ENCODE measurements at regions not wholly inside any gene's neighbourhood (a gene's known extent, or its start where the extent isn't known, plus 50 kb on each side); places are given as distances from the start of the nearest gene placed in this dataset.

DNA sequence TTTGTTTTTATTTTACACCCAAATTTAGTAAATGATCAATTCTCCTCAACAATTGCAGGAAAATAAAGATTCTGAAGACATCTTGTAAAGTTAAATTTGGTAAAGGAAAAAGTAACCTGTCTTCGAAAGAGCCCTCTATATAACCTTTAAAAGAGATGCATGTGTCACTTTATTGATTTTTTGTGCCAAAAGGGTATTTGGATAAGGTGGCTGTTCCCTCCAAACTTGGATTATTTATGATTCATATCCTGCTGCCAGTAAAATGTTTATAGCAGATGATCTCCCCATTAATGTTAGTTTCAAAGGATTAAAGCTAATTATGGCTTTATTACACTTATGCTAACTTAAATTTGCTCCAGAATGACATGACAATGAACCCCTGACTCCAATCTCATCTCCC, 98.8 kb downstream of the DUSP6 start:
- DNase-seq, result no peak

- no peak for DNase-seq
These were observed 100.0 kb downstream of the DUSP6 start for GRCh38 chr12:89252284-89252683.

GRCh38 chr12:89251342-89252271, 100.7 kb downstream of the DUSP6 start:
- DNase-seq, result no peak

DNA sequence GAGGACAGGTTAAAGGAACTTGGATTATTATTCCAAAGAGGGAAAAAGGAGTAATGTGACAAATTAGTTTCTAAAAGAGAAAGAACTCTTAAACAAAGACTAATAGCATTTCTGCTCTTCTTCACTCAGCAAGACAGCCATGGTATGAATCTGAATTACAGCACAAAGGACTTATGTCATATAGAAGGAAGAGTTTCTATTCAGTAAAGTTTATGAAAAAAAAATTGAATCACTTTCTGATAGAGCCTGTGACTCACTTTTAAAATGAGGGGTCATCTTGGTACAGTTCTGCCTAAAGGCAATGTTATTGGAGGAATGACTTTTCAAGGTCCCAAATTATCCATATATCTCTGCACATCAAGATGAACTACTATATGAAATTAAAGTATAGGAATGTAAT, 101.7 kb downstream of the DUSP6 start:
- no peak for DNase-seq

DNA sequence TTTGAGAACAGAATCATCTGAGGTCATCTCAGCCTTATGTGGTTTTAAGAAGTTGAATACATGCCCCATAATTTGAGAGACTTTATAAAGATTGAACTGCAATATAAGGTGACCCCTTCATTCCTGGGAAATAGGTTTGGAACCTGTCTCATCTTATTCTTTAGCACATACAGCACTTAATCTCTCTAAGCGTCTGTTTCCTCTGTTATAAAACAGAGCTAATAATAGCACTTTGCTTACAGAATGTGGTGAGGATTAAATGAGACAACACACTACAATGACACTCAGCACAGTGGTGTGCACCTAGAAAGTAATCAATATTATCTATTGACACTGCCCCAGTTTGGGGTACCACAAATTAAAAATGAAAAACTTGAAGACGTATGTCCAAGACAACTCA, 102.1 kb downstream of the DUSP6 start:
- DNase-seq, result no peak

DNA sequence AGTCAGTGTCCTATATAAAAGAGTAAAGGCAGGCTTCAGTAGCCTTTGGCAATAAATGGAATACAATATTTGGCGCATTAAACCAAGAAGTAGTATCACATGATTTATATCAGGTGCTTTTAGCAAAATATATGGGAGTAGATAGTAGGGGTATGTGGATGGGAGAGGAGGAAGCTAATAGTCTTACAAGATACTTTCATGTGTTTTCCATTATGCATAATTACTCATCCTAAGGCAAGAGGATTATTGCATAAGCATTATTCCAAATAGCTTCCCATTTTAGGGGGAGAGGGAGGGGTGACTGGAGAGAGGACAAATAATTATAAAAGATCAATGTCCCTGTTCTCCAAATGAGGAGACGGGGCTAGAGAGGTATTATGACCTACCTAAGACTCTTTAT, 104.3 kb downstream of the DUSP6 start:
- no peak for DNase-seq

DNA sequence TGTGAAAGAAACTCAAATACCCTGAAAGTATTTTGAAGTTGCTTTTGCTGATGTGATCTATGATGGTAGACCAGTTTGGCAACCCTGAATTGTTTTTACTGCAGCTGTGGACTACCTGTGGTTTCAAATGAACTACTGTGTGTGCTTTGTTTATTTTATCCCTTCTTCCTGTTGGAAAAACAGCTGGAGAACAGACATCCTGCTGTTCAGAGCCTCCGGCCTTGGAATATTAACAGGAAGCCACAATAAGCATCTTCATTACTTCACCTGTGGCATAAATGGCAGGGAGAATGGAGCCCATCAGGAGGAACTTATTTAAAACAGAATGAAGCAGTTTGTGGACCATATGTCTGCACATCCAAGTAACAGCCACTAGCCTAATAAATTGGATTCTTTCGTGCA, 104.8 kb downstream of the DUSP6 start:
- DNase-seq, result no peak

DNA sequence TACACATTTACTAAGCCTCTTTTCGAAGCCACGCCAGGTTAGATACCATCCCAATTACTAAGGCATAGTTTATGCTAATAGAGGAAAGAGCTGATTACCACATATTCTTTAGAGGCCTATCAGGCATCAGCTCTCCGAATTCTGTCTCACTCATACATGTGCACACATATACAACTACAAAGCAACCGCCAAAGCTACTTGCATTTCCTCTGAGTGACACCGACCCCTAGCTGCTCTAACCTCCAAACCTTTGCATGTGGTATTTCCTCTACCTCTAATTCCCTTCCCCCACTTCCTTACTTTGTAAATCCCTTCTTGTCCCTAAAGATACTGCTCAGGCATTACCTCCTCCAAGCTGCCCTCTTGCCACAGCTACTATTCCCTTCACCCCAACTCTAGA, 107.2 kb downstream of the DUSP6 start:
- peak; percentile 70 for DNase-seq

GRCh38 chr12:89244536-89244935, 107.8 kb downstream of the DUSP6 start:
- peak; percentile 72 for DNase-seq

- DNase-seq, result no peak
These were observed 108.5 kb downstream of the DUSP6 start for GRCh38 chr12:89243771-89244170.

GRCh38 chr12:89239534-89239933, 112.8 kb downstream of the DUSP6 start:
- DNase-seq, result no peak

- DNase-seq, result no peak
These were observed 113.7 kb downstream of the DUSP6 start for GRCh38 chr12:89238593-89238992.

DNA sequence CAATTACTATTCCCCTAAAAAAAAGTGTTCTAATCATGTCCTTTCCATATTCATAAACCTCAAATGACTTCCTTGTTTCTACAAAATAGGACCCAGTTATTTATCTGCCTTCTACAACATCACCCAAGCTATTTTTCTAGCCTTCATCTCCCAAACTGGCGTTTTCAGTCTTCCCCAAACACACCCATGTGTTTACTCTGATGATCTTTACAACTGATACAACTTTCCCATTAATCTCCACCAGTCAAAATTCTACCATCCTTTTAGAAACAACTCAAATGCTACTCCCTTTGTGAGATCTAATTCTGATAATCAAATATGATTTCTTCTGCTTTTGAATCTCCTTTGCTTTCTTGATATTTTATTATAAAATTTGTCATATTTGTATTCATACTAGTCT, 114.5 kb downstream of the DUSP6 start:
- DNase-seq, result no peak

GRCh38 chr12:89236748-89237383, 115.4 kb downstream of the DUSP6 start:
- no peak for DNase-seq

GRCh38 chr12:89236237-89236636, 116.1 kb downstream of the DUSP6 start:
- no peak for DNase-seq

DNA sequence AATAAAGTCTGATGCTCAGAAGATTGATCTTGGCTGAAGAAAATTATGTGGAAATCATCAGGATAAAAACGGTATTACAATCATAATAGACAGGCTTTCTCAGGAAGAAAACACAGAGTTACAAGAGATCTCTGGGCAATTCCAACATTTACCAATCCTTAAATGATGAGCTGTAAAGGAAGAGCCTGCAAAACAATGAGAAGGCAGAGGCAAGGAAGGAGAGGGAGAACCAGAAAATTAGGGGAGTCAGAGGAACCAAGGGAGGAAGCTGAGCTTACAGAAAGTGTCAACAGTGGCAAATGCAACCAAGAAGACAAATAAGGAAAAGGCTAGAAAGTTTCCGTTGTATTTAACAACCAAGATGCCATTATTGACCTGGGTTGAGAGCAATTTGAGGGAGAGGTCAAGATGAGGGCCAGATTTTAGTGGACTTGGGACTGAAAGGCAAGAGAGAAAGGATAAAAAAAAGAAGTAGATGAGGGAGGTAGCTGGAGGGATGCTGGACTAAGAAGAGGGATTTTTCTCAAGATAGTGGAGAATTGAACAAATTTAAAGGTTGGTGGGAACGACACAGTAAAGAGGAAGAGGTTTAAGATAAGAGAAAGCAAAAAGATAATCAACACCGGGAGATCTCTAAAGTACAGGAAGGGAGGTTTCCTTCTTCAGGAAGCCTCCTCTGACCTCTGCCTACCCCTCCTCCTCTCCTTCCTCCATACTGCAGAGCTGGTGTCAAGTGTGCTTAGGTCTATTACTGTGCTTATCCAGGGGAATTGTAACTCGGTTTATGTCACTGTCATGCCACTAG, 116.9 kb downstream of the DUSP6 start:
- peak; percentile 63 for DNase-seq

DNA sequence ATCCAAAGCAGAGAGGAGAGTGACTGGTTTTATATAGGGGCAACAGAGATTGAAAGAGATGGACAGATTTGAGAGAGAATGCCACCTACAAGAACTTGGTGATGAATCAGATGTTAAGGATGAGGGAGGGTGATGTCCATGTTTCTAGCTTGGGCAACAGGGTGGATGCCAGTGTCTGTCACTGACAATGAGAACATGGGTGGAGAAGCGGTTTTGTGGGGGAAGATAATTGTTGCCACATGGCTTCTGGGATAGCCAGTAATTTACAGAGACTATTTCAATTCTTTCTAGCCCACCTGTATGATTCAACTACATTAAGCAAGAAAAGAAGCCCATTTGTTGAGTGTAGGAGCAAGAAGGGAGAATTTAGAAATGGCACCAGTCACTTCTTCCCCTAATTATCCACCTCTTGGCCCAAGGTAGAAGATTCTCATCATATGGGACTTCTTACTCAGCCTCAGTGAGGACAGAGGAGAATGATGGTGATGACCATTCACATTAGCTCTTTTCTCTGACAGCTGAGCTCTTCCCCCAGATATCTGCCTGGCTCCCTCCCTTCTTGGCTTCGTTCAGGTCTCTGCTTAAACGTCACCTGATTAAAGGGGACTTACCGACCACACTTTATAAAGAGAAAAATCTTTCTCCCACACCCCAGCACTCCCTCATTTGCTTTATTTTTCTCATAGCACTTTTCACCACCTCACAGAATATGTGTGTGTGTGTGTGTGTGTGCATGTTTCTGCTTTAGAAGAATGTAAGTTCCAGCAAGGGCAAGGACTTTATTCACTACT, 117.8 kb downstream of the DUSP6 start:
- DNase-seq, result no peak

DNA sequence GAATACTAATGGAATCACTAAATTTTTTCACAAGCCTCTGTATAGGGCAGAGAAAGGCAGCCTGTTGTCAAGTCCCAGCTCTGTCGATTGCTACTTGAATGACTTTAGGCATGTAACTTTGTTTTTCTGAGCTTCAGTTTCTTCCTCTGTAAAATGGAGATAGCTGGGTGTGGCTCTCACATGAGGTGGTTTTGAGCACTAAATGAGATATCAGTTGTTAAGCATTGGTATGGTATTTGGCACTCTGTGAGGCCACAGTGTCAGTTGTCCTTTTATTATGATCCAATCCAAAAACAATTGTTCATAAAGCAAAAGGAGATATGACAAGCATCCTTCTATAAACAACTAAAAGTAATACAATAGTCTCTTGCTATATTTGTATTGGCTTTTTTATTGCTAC, 120.6 kb downstream of the DUSP6 start:
- DNase-seq, result no peak

- no peak for DNase-seq
These were observed 121.7 kb downstream of the DUSP6 start for GRCh38 chr12:89230376-89231315.

DNA sequence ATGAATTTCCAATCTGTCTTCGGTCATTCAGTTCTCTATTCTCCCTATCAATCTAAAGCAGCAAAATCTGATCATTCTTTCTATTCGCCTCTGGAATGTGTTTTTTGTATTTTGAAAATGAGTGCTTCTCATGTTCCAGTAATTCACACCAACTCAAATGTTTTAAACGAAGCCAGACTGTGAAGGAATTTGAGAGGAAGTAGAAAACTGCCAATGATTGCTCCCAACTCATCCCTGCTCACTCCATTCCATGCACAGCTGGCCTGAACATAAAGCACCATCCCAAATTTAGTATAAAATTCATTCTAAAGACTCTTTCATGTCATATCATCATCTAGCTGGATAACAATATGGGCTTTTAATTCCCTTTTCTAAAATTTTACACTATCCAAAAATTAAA, 123.8 kb downstream of the DUSP6 start:
- no peak for DNase-seq

GRCh38 chr12:89227774-89228173, 124.5 kb downstream of the DUSP6 start:
- DNase-seq, result no peak

Measured in GDM1 (cell line).